ENCODE measurements at regions not wholly inside any gene's neighbourhood (a gene's known extent, or its start where the extent isn't known, plus 50 kb on each side); places are given as distances from the start of the nearest gene placed in this dataset.

DNA sequence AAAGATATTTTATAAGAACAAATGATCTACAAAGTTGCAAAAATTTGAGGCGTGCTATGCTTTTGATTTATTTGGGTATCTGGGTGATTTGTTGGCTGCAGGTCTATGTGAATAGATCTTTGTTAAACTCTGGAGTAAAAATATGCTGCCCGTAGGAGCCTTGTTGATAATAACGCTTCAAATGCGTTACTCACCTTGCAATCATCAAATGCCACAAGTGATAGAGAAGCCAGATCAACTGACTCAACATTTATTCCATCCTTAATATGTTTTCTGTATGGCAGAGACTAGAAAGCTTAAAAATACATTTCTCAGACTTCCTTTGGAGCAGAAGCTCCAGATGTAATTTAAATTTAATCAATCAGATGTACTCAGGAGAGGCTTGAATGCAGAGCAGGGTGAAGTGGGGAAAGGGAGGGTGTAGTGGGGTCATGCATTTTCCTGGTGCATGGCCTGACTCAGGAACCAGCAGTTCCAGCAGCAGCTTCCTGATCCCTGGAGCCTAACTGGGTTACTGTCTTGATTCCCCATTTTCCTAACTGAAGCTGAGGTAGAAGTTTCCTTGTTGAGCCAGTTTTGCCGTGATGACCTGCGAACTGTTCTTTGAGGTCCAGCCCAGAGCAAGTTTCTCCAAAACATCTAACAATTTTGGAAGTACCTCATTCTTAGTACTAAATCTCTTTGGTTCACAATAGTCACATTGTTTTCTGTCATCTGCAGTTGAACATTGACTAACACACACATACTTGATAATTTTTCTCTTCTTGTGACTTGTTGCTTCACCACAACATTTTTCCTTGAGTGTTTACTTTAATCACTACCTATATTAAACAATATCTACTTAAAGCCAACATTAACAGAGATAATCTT is 284.7 kb upstream of the CWC22 start:
- TF ChIP-seq EZH2 (IDR thresholded peaks at IDR 0.05; ENCODE audit: insufficient read depth, poor library complexity, severe bottlenecking) (no peak), EZH2phosphoT487 (IDR thresholded peaks at IDR 0.05; ENCODE audit: insufficient read depth, low read depth) (no peak)
